GM10266 (cell line): ENCODE measurements at regions not wholly inside any gene's neighbourhood (a gene's known extent, or its start where the extent isn't known, plus 50 kb on each side); places are given as distances from the start of the nearest gene placed in this dataset.
A peak's percentile ranks its signal among the peaks of the same experiment; 100 is the strongest.

Experiments
- DNase-seq: peaks from one replicate; pipeline ENCODE4 v3.0.0; 2012; ENCODE audit errors: extremely low spot score
- CTCF ChIP-seq: IDR thresholded peaks from 2 replicates; pipeline ENCODE4 v1.5.1; 2012; ENCODE audit warnings: mild to moderate bottlenecking, low read depth; ENCODE audit not compliant: control insufficient read depth, insufficient read depth; ENCODE audit errors: missing control alignments

GRCh38 chr12:4164559-4165558, 108.7 kb upstream of the CCND2 start:
- peak; percentile 64 for DNase-seq
- no peak for TF ChIP-seq CTCF

- DNase-seq = no peak
- TF ChIP-seq CTCF = no peak
Measured at GRCh38 chr12:4164188-4164558, 109.4 kb upstream of the CCND2 start.

GRCh38 chr12:4161718-4162117, 111.8 kb upstream of the CCND2 start:
- TF ChIP-seq CTCF = no peak

GRCh38 chr12:4160314-4161040, 113.1 kb upstream of the CCND2 start:
- no peak for DNase-seq
- TF ChIP-seq CTCF = no peak

More at GRCh38 chr12:4161718-4162117, 111.8 kb upstream of the CCND2 start:
- no peak for DNase-seq

GRCh38 chr12:4159851-4160250, 113.7 kb upstream of the CCND2 start:
- DNase-seq = no peak
- TF ChIP-seq CTCF = no peak

GRCh38 chr12:4158306-4158705, 115.3 kb upstream of the CCND2 start:
- TF ChIP-seq CTCF = no peak
- DNase-seq = no peak
